ENCODE measurements at regions not wholly inside any gene's neighbourhood (a gene's known extent, or its start where the extent isn't known, plus 50 kb on each side); places are given as distances from the start of the nearest gene placed in this dataset.

- DNase-seq, result no peak
Observed at GRCh38 chr7:17184805-17185689, 113.4 kb upstream of the AHR start.

GRCh38 chr7:17185690-17186070 lies 112.8 kb upstream of the AHR start:
- DNase-seq, result peak; percentile 4 to 20

DNA sequence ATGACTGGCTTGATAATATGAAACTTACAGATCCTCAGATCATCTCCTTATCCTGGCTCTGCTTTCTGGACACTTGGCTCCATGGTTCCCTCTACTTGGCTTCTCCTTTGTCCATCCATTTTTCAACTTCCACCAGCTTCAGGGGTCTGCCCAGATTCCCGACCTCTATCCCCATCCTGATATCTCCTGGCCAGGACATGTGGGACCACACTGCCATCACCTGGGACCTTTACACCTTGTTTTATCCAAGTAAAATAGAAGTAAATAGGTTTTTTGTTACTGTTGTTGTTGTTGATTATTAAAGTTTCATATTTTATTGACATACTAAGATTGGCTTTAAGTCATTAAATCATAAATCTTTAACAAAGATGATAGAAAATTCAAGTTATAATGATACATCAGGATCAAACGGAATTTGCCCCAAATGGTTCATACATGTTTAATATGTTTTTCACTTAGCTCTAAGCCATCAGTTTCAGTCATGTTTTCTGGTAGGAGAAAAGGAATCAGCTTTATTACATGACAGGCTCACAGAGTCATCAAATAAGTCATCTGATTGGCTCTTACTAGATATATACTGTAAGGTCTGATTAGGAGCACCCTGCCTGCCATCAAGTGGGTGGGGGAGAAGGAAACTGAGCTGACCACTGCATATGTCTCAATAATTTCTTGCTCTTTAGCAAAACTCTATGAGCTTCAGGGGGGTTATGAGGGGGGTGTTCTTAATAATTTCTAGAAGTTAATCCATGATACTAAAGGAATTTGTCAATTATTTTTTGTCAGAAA lies 111.5 kb upstream of the AHR start:
- no peak for DNase-seq

DNA sequence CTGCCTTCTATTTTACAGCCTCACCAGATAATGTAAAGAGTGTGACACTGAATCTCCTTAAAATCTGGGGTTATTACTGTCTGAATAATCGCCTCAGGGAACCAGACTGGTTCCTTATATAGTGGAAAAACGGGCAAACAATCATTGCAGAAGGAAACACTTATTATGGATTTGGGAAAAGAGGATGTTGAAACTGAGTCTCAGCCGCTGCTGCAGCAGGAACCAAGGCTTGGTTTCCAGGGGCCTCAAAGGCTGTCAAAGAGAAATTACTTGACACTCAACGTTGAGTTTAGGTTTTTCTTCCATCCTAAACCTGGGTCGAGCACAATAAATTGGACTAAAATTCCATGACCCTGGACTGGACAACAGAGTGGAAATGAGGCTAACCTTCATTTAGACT lies 103.8 kb upstream of the AHR start:
- no peak for DNase-seq

DNA sequence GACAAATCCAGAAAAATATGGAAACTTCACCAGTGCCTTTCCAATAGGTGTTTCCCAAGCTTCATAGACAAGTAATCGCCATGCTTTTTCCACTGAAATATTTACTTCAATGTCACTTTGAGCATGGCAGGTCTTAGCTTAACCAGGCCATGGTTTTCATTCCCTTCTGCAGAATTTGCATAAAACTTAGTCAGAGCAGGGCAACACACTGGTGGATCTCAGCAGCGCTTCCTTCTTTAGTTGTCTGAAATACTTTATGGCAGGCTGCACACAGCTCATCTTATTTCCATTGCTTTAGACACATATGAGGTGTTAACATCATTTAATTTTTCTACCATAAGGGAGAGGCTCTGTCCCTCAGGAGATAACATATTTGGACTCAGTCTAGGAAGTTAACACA lies 102.9 kb upstream of the AHR start:
- no peak for DNase-seq

DNA sequence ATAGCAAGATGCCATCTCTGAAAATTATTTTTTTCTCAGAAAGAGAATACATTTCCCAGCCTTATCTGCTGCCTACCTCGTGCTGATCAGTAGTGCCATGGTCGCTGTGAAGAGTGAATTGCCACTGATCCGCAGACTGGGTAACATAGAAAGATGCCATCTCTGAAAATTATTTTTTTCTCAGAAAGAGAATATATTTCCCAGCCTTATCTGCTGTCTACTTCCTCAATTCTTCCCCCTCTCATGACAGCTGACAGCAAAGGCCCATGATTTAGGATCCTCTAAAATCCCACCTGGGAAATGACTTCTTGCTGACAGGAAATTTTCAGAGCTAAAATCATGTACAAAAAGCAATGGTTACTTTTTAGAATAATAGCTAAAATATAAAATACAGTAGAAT lies 92.5 kb upstream of the AHR start:
- DNase-seq, result no peak

GRCh38 chr7:17206349-17206905 lies 92.0 kb upstream of the AHR start:
- DNase-seq, result no peak

DNA sequence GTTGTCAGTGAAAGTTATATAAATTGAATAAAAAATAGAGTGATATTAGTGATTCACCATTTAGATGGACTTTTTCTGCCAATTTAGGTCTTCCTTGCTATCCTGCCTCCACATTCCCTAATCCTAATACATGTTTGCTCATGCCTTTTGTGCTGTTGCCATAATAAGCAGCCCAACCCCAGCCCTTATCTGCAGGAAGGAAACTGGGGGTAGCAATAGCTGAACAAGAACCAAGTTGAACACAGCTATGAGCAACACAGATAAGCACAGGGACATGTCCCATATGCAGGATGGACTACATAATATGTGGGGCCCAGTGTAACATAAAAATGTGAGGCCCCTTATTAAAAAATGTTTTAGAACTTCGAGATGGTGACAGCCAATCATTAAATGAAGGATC lies 91.2 kb upstream of the AHR start:
- no peak for DNase-seq

GRCh38 chr7:17209101-17209500 lies 89.4 kb upstream of the AHR start:
- DNase-seq, result no peak

- DNase-seq, result no peak
Observed at GRCh38 chr7:17211307-17211836, 87.1 kb upstream of the AHR start.

DNA sequence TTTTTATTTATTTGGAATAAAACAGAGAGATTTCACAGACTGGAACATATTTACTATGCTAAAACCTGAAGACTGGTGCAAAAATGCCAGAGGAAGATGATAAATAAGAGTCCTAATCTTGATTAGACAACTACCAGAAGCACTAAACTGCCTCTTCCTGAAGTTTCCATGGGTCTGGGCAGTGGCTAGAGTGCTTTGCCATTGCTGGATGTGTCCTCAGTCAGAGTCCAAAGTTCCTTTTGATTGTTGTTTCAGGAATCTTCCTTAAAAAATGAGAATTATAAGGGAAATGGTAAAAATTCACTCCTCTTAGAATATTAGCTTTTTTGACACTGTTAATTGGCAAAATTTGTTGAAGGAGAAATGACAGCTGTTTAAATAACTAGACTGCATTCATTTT lies 86.3 kb upstream of the AHR start:
- DNase-seq, result no peak

DNA sequence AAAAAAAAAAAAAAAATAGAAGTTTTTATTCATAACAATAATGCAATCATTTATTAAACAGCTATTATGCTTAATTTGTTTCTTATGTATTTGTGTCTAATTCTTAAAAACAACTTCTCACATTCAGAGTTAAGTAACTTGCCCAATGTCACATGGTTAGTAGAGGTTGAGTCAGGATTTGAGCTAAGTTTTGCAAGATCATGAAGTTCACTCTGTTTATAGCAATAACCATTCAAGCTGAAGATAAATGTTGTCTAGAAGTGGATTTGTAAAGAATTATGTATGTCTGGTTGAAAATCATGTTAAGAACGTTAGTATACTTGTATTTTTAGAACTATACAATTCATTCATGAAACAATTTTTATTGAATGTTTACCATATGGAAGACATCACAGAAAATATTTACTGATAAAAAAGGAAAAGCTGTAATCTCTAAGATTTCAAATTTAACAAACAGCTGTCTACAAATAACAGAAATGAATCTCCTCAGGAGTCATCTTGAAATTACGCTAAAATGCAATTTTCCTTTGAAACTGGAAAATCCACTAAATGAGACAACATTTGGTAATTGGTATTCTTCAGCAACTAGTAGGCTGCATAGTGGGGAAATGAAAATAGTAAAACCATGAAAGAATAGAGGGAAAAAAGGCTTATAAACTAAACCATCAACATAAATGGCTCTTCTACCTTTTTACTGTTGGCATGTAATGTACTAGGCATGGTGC lies 70.5 kb upstream of the AHR start:
- no peak for DNase-seq

DNA sequence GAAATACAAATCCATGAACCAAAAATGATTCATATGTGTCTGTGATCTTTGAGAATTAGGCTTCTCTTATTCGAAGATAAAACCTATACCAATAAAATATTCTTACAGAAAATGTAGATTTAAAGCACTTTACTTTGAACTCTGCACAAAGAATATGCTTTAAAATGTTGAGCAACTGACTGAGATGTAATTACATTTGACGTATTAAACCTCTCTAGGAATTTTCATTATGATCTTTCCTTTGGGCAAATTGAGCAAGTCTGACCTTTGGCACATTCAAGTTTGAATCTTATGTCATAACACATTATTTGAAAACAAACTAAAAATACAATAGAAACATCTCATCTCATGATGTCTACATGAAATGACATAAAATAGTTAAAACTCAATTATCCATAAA lies 69.2 kb upstream of the AHR start:
- DNase-seq, result no peak

DNA sequence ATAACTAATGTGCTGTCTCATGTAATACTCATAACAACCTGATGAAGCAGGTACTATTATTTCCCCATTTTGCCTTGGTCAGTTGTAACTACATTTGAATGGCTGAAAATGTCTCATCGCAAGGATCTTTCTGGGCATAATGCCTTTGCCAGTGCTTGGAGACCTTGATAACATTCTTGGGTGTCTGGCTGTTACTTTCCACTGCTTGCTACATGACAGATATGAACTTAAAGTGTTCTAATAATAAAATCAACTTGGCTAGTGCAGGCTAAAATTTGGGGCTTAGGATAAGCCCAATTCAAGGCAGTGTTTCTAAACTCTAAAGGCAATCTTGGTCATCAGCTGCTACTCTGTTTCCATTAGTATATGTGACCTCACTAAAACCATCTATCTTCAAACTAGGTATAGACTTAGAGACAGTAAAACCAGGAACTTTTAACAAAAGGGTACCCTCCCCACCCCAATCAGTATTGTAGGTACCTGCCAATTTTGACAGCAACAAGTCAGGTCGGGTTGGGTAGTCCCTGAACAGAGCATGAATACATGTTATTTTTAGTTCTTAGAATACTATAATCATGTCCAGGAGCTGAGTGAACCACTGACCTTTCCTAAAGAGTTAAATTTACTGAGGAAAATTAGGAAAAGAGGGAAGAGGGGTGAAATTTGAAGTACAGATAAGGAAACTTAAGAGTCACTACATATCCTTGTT lies 68.2 kb upstream of the AHR start:
- no peak for DNase-seq

- no peak for DNase-seq
Observed at GRCh38 chr7:17233603-17234002, 64.8 kb upstream of the AHR start.

DNA sequence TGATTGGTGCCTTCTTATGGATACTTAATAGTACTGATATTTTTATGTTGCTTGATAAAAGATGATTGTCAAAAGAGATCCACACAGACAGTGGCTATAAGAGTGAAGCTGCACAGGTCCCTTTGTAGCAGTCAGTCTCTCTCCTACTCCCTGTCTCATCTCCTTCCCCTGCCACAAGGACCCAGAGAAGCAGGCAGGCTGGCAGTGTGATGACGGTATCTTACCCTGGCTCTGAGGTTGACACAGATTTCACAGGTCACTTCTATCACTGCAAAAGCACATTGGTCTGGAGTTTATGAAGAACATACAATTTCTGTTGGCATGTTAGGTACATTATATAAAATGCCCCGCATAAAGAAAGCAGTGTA lies 64.4 kb upstream of the AHR start:
- DNase-seq, result peak; percentile 62 to 73

- DNase-seq, result peak; percentile 79 to 86
Observed at GRCh38 chr7:17234398-17235031, 63.9 kb upstream of the AHR start.

GRCh38 chr7:17236171-17236570 lies 62.3 kb upstream of the AHR start:
- DNase-seq, result no peak

- DNase-seq, result no peak
Observed at GRCh38 chr7:17236603-17237002, 61.8 kb upstream of the AHR start.

GRCh38 chr7:17239046-17239445 lies 59.4 kb upstream of the AHR start:
- DNase-seq, result no peak

DNA sequence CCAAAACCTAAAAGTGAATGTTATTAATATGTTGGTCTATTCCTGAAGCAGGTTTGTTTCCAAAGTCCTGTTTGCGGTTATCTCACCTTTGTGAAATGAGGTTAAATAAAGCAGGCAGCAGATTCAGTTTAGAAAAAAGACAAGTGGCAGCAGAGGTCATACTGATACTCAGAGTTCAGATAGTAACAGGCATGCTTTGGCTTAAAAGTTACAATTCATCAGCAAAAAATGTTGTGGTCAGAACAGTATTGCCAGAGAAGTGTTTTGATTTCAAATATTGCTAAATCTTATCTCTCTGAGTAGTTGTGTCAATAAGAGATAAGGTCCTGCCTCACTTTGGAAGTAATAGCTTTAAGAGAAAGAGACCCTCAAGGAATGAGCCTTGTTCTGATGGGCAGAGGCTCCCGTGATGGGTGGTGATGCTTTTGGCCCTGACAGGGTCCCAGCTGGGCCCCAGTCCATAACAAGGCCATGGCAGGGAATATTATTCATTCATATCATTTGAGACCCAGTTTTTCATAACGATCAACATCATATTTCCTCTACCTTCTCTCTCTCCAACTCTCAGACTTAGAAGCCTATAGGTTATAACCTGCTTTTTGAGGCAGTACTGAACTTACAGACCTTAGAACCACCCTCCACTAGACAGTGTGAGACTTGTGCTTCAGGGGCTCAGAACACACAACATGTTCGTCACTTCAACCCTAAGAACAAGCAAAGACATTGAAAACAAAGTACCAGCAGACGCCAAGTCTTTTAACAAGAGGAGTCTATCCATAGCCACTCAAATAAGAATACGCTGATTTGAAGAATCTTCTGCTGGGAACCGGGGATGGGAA lies 58.5 kb upstream of the AHR start:
- no peak for DNase-seq
